GM21381 (cell line): ENCODE measurements at regions not wholly inside any gene's neighbourhood (a gene's known extent, or its start where the extent isn't known, plus 50 kb on each side); places are given as distances from the start of the nearest gene placed in this dataset.

ENCODE experiments used
- ATAC-seq: cut with Tn5 transposase; IDR thresholded peaks from one replicate; pipeline ENCODE4 v1.9.1; 2021; ENCODE audit warnings: mild to moderate bottlenecking, moderate library complexity; ENCODE audit not compliant: unreplicated experiment

DNA sequence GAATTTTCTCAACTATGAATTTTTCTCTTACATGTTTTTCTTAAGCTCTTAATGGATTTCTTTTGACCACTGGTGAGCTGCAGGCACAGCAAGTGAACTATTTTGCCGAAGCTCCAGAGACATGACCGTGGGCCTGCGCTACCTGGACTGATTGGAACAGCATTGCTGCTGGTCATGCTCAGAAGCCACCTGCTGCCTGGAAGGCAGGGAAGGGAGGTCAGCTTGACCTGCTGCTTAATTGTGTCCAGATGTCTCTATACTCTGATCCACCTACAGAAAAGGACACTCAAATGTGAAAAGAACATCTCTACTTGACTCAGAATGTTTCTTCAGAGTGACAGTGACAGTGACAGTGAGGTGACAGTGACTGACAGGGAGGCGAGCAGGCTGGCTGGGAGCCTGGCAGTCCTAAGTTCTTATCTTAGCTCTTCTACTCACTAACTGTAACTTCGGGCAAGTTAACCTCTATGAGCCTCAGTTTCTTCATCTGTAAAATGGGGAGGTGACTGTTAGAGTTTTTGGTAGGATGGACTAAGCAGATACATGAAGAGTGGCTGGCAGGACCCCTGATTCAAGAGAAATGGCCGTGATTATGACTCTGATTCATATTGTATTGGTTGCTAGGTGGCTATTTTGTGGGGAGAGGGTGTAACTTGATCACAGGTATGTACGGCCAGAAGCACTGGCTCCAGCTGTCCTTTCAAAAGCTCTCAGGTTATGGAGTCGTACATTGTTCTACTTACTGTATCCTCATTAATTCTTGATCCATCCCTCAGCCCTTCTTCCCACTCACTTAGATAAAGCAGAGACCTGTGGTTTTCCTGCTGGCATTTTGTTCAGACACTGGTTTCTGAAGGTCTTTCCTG, 54.8 kb upstream of the DLG1 start:
- no peak for ATAC-seq

DNA sequence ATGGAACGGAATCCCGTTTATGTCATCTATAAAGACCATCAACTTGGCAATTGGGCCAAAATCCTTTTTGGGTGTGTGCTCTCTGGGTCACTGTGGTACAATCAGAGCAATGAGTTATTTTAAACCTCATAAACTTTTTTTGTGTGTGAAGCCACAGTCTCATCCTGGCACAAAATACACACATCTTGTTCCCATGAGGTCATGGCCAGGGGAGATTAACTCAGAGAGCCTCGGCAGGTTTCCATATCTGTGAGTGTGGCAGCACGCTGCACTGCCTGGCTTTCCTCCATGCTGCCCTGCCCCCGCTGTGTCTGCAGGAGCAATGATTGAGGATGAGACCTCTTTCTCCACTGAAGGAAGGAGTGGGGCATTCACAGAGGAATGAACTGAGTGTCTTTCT, 54.0 kb upstream of the DLG1 start:
- no peak for ATAC-seq

DNA sequence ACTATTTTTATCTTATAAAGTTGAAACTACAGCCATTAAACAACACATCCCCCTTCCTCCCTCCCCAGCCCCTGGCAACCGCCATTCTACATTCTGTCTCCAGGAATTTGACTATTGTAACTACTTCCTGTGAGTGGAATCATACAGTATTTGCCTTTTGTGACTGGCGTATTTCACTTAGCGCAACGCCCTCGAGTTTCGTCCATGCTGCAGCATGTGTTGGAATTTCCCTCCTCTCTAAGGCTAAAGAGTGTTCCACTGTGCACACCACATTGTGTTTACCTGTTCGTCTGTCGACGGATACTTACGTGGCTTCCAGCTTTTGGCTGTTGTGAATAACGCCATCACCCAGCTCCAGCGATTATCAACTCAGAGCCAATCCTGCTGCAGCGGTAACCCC, 52.0 kb upstream of the DLG1 start:
- no peak for ATAC-seq

DNA sequence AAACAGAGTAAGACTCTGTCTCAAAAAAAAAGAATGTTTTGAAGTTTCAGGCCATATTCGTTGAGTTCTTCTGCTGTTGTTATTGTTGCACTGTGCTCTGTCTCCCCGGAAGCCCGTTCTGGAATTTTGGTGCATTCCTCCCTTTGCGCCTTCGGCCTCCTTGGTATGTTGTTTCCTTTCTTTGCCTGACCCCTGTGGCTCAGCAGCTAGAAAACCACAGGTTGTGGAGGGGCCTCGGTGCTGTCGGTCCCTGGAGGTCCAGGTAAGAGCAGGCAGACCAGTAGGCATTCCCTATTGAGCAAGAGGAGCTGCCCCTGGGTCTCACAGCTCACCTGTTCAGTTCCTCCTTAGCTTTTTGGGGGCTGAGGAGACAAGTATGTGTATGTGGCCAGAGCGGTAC, 51.0 kb upstream of the DLG1 start:
- no peak for ATAC-seq
